SHP77 treated with DMSO at 0.1 percent for 48 hours (cell line): ENCODE measurements at regions not wholly inside any gene's neighbourhood (a gene's known extent, or its start where the extent isn't known, plus 50 kb on each side); places are given as distances from the start of the nearest gene placed in this dataset.

ENCODE experiments used
- DNase-seq: peaks from one replicate; lab custom pipeline; 2025; lab: John Stamatoyannopoulos, UW

DNA sequence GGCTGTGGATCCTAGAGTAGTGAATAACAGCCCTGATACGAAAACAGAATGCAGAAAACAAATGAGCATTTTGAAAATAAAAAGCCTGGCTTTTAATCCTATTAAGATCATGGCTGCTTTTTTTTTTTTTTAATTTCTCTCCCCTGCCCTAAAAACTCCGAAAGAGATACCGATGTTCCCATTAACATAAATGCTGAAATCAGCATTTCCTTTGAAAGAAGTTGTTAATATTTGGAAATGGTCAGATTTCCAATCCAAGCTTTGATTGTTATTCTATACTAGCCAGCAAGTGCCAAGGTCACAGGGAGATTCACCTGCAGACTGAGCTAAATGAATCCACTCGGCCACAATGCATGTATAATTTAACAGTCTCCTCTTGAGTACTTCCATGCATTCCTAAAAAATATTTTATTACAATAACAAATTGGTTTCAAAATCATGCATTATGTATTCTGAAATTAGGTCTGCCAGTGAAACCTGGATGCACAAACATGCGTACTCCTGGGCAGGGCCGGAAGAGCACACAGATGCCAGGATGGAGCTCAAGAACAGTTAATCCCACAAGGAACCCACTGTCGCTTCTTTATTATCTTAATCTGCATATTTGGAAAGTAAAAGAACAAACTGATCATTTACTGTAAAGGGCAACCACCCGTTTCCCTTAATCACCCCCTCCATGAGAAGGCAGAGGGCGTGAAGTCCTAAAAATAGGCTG lies 521.5 kb upstream of the ZFHX3 start:
- DNase-seq, result no peak

DNA sequence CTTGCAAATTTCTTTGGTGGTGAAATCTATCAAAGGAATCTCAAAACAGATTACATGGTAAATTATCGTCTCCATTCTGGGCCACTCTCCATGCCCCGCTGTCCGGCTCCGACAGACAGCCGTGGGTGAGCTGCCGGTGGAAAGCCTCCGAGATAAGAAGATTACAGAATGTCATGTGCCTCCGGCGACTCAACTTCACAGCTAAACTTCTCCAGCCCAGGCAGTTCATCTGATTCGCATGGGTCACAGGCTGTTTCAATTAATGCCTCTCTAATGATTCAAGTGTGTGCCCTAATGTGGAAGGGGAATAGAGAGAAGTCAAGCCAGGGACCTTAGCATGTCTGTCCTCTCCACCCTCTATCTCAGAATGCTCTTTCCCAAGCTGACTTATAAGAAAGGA lies 520.8 kb upstream of the ZFHX3 start:
- no peak for DNase-seq

DNA sequence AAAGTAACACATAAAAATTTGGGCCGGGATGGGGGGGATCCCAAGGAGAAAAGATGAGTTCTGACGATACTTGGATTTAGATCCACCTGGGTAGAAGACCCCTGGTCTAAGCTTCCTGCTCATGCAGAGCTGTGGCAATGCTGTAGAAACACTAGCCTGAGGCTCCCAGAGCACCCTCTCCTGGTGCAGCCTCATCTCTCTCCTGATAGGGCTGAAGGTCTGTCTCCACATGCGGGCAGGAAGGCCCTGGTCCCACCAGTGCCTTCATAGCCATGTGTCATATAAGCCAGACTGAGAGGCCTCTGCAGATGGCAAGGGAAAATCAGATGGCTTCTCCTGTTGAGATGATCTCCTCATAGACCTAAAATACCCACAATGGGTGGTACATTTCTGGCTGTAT lies 518.0 kb upstream of the ZFHX3 start:
- DNase-seq, result no peak

DNA sequence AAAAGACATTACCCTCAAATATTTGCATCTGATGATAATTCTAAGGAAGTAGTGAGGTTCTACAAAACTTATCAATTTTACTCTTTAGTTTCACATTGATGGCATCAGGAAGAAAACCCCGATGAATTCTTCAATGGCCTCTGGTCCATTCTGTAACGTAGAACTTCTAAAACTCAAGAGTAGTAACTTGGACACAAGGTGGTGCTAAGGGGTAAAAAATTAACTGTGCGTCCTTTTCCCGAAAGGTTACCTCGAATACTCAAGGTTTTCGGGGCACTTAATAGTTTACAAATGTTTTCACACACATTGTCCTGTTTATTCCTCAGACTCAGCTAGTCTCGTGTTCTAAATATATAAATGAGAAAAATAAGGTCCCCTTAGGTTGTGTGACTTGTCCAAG lies 517.3 kb upstream of the ZFHX3 start:
- no peak for DNase-seq

DNA sequence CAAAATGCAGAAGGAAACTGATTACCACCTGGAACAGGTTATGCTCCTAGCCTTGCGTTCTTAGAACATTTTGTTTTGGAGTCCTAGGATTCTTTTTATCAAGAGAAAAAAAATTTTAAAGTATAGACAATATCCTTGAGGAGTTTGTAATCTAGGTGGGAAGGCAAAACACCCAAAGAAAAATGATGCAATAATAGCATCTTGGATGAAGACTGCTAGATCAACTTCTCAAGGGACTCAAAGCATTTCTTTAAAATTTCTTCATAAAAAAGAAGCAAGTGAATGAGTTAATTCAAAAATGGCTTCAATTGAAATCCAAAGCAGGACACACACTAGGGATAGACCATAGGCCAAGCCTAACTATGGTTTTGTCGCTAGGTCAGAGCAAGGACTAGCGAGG lies 515.8 kb upstream of the ZFHX3 start:
- no peak for DNase-seq

DNA sequence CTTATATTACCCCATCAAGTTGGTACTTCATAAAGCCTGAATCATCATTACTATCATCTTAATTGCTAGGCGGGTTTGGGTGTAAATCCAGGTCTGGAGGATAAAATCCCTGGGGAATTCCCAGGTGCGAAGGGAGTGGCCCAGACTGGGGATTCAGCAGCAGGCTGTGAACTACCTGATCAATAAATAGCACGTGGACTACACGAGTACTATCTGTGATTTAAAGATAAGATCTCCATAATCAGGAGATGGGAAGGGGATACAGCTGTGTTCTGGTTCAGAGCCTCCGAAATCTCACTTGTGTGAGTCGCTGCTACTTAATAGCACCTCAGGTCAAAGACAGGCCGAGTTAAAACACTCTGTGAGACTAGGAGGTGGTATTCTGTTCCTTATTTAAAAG lies 512.6 kb upstream of the ZFHX3 start:
- no peak for DNase-seq

DNA sequence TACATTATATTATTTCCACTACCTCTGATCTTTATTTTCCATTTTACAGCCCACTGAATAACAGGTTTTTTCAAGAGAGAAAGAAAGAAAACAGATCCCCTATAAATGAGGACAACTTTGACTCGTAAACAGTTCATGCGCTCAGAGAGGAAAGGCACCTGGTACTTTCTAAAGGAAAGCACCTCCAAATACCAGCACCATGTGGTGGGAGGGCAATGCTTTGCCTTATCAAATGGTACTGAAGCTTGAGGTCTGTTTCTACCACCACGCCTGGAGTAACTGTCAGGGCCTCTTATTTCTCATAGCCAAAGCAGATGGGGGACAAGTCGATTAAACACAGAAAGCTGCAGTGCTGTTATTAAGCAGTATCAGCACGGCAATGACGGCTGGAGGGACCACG lies 510.3 kb upstream of the ZFHX3 start:
- no peak for DNase-seq

DNA sequence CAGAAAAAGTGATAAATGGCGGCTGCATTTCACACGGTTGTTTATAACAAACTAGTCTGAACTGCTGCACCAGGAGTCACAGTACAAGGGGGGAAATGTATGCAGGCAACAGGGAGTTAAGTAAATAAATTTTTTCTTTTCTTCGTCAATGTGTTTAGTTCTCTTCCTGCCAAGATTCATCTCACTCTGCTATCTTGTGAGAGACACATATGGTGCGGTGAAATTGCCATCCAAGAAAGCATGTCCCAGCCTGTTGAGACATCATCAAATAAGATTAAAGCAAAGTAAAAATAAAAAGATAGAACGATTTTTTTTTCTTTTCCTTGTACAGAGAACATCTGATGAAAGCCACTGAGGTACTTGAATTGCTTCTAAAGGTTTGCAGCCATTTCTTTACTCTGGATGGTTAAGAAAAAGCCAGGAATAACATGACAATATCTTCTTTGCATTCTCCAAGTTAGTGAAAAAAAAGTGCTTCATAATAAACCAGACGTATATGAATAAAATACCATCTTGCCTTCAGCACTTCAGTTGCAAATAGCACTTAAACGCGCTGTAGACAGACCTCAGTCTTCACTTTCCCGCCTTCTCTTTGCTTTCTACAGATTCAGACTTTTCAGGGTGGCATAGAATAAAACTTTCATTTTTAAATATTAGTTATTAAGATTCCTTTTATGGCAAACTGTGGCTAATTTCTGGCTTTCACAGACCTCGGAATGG lies 506.2 kb upstream of the ZFHX3 start:
- no peak for DNase-seq

DNA sequence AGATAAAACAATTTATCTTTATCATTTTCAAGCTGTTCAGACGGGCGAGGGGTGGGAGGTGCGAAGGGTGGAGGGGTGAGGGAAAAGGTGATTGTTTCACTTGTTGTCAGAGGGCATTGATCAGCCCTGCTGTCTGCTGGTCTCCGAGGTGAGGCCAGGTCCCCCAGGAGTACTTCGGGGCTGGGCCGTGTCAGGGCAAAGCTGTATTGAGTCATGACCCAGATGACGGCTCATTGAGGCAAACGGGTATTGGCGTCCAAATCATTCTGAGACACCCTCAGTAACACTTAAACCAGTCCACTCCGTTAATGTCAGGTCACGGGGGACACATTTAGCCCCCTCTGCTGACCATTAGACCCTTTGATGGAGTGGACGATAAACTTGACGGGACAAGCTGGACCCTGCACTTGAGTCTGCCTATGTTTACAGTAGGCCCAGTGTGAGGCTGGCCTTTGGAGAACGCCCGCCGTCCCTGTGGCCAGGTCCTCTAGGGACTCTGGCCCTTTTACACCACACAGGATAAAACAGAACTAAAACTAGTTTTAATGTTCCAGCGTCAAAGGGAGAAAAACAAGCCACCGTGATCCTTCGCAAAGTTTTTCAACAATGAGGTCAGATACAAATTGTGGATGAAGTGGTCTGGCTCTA lies 502.2 kb upstream of the ZFHX3 start:
- no peak for DNase-seq

DNA sequence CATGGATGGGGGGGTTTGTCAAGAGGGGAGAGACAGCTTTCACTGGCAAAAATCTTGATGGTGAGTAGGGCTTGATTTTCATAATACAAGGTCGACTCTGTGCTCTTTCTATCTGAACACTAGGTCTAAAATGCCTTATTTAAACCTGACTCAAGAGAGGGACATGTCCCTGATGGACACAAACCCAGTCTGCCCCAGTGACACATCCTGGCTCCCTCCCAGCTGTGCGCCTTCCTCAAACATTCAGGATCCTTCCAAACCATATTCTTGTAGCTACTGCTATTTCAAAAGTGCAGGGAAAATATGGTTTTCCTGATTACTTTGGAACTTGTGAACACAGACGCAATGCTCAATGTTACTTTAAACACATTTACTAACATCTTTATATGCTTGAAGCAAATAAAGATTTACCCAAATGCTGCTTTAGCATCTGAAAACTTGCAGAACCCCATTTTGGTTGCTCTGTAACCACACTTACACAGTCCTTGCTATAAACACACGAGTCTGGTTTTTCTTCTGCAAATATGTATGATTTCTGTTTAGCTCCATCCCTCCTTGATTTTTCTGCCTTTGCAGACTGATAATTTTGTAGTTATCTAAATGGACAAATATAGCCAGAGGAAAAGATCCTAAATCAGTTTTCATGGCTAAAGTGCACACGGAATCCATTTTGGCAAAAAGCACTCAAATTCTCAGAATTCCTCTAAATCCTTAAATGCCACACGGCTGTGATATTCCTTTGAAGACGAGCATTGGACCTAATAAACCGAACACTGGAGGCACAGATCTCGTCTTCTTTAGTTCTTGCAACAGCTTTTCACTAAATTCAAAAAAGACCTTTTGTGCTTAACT lies 499.9 kb upstream of the ZFHX3 start:
- no peak for DNase-seq

DNA sequence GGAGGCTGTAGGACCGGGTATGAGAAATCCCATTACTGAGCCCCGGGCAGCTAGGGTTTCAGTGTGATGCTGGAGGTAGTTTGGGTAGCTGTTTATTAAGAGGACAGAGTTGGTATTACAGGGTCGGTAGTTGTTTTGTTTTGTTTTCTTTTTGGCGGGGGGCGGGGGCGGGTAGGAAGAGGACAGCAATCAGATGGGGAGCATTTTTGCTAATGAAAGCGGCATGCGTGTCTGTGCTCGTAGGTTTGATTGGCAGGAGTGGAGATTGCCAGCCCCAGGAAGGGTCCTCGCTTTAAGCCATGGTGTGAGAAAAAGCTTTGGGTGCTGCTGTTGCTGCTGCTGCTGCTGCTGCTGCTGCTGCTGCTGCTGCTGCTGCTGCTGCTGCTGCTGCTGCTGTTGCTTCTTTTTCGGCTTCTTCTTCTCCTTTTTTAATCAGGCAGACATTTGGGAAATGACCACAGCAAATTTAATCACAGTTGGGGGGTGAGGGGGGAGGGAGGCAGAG lies 498.5 kb upstream of the ZFHX3 start:
- no peak for DNase-seq

DNA sequence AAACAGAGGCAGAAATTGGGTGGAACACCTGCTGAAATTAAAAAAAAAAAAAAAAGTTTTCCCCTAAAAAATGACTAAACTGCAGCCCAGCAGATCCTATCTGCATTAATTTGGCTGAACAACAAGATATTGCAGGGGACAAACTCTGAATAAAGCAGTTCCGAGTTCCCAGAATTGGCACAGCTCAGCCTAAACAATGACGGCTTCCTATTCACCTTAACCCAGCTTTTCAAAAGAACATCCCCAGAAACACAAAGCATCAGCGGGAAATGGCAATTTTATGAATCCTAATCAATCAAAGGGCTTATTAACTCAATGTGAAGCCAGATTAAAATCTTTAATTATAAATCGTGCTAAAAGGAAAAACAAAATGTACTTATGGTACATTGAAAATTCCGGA lies 497.8 kb upstream of the ZFHX3 start:
- DNase-seq, result no peak

DNA sequence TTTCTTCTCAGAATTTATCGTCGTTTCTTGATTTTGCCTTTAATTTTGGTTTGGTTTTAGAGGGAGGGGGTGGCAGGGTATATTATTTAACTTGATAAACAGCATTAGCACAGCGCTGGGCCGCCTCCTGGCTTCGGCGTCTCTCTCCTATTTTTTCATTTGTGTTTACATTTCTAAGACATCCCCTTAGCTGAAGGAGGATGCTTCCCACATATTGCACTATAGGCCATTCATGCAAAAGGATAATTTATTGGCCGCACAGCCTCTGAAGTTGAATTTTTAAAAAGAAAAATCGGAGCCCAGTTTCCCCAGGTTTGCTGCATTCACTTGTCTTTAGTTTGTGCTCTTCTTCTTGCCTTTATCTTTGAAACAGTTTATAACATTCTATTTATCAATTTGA lies 497.4 kb upstream of the ZFHX3 start:
- no peak for DNase-seq

DNA sequence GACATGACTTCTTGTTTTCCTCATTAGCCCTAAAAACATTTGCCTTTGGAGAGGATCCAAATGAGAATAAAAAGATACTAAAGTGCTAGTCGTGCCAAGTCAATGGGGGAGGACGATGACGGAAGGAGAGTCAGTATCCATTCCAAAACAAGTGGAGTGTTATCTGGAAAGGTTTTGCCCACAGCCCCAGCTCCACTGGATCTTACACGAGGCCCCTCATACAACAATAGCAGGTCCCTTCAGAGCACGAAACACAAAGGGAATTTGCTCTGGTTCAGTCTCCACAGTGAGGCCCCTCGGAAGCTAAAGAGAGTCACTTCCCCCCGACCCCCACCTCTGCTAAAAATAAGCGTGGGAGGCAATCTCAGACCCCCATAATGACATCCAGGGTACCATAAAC lies 496.9 kb upstream of the ZFHX3 start:
- no peak for DNase-seq

DNA sequence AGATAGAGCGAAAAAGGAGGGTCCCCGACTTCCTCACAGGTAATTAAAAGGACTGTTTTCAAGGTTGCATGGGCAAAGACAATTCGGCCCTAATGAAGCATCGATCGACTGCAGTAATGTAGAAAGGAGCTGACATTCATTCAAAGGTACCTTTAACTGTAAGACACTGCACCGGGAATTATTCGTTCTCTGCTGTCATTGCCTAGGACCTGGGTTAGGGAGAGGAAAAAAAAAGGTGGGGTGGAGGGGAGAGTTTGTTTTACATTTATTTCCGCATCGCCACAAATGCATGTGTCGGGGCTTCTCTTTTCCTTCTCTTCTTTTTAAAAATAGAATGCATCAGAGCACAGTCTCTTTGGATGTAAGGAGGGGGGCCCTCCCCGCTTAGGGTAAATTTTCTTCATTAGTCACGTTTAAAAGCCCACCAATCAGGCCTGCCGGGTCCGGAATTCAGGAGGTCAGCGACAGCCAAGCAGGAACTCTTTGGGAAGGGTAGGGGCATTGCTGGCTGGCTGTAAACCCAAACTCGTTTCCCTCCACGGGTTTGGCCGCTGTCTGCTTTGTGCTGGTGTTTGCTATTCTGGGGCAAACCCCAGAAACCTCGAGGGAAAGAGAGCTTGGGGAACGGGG lies 496.2 kb upstream of the ZFHX3 start:
- DNase-seq, result no peak

DNA sequence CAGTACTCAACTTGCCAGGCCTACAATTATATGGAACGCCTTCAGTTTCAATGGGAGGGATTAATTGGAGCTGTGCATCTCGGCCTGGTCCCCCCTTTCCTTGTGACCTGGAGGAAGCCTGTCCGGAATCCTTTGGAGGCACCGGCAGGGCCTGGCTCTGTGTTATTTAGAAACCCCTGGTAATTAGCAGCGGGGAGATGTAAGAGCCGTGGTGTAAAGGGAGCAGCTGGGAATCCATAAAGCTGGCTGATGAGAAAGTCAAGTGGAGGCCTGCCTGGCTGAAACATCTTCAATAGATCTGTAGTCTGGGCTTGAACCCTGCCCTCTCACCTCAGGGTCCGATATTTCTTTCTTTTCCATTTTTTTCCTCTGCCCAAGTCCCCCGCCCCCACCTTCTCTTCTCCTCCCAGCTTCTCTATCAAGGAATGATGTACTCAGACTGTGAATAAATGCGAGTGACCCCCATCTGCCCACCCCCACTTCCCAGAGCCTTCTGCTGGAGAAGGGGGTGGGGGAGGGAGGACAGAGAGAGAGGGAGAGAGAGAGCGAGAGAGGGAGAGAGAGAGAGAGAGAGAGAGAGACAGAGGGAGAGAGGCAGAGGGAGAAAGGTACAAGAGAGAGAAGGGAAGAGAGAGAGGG lies 495.5 kb upstream of the ZFHX3 start:
- DNase-seq, result no peak

DNA sequence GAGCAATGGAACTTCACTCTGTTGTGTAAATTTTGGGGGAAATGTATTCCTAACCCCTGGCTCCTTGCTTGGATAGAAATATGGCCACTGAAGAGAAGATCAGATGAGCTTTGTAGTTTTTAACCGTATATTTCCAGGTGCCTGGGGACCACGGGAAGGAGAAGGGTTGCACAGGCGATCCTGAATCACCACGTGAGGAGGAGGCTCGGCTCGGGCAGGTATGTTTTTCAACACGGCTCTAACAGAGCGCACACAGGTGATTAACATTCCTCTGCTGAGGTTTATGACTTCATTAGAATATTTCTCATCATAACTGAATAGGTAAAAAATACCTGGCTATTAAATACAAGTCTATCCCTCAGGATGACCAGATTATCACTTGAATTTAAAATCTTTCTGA lies 495.0 kb upstream of the ZFHX3 start:
- no peak for DNase-seq

DNA sequence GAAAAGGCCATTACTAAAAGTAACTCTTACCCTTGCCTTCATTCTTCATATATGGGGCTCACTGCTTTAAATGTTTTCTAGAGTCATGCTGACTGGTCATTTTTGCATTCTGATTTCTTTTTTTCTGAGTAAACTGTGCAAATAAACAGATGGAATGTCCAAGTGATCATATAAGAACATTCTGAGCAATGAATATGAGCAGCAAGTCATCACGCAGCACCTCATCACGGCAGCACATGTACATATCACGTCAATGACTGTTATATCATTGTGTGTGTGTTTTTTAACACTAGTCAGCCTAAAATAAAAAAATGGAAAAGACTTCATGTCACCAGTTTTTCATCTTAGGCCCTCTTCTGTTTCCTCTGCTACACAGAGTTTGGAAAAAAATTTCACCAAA lies 490.0 kb upstream of the ZFHX3 start:
- DNase-seq, result no peak

DNA sequence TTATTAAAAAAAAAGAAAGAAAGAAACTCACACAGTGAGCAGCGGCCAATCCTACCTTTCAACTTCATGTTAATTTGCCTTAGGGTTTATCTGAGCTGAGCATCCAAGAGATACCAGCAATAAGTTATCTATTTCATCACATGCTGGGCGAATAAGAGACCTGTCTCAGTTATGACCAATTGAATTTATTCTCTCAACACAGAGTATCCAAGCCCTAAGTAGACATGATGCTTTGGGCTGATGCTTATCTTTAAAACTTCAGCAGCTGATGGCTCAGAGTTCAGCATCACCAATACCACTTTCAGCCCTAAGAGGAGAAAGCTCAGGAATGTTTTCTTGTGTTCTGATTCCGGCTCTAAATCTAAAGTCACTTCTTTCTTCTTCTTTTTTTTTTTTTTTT lies 489.0 kb upstream of the ZFHX3 start:
- DNase-seq, result no peak

DNA sequence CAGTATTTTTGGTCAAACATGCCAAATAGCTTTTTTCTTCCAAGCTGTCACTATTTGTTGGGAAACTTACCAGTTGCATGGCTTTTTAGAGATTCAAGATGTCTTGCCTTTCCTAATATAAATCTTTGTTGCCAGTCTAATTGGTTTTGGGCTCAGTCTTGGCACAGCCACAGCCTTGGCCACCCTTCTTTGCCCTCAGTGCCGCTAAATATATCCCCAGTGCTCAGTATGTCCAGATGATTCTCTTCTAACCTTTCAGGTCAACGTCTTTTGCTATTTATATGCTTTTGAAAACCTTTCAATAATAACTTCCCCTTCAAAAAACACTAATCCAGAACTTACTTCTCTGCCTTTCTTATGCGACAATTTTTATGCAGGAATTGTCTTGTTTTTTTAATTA lies 483.1 kb upstream of the ZFHX3 start:
- DNase-seq, result no peak

DNA sequence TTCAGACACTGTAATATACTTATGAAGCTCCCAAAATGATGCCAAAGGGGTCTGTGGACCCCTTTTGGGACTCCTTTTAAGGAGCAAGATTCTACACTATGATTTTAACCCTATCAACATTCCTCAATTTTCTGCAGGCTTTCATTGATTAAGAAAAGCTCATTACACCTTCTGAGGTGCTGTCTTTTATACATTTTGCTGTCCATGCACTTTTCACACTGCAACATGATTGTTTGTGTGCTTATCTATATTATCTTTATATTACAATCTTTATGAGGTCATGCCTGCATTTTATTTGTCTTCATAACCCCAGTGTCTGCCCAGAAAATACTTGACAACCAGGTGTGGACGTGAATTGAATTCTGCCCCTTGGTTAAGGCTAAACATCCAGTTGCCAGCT lies 482.6 kb upstream of the ZFHX3 start:
- no peak for DNase-seq
